Stimulated activated CD4-positive, alpha-beta T cell treated with anti-CD3 and anti-CD28 coated beads, TNF-alpha, amount 100 ng/mL, for 48 hours (primary cell): ENCODE measurements at regions not wholly inside any gene's neighbourhood (a gene's known extent, or its start where the extent isn't known, plus 50 kb on each side); places are given as distances from the start of the nearest gene placed in this dataset.
A peak's percentile ranks its signal among the peaks of the same experiment; 100 is the strongest.

Experiments
- DNase-seq, 3 donors: peaks; one replicate each; pipeline ENCODE4 v3.0.0-alpha.2; 2020; ENCODE audit warnings: low read depth in 3 of 3

- no peak for DNase-seq
These were observed 76.6 kb upstream of the LMO1 start for GRCh38 chr11:8340296-8340695.

DNA sequence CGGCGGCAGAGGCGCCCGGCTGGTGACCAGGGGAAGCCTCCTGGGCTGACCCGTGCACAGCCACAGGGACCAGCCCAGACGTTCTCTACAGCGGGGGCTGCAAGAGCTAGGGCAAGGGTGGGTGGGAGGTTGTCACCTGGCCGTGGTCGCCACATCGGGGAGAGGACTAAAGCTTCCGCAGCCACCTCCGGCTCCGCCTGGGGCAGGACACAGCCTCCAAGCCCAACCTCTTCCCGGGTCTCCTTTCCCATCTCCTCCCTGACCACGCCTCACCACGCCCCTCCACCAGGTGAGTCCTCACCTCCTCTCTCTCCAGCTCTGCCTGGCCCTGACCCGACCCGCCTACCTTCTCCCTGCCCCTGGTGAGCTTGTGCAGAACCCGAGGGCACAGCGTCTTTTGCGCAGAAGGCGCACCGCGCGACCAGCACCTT, 75.9 kb upstream of the LMO1 start:
- no peak for DNase-seq

- peak in 1 of 3 donors; percentile 27 for DNase-seq
These were observed 74.5 kb upstream of the LMO1 start for GRCh38 chr11:8338138-8338537.

GRCh38 chr11:8337130-8337795, 73.6 kb upstream of the LMO1 start:
- DNase-seq: no peak

DNA sequence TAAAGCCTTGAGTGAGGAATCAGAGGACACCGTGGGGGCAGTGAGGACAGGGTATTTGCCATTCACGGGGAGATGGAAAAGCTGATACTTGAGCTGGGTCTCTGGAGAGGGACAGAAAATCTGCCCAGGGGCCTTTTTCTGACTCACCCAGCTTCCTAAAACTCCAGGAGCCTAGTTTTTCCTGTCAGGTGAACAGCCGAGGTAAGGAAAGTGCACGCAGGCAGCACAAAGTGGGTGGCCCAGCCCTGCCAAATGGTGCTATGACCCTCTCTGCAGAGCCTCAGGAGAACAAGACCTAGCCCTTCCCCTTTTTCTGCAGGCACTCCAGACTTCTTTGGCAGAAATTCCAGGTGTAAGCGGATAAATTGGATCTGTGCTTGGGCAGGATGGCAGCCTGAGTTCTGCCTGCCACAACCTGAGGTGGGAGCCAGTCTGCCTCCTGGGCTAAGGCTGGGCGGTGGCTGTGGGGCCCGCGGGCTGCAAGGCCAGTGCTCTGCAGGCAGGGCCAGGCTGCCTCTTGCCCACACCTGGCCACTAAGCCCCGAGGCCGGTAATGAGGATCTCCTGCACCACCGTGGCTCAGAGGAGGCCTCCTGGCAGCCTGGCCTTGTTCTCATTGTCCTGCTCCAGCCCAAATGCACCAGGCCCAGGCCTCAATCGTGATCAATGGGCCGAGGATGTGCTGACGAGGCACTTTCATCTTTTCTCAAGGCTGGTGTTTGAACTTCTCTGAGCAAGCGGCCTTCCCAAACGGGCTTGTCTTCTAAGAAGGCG, 72.9 kb upstream of the LMO1 start:
- no peak for DNase-seq

DNA sequence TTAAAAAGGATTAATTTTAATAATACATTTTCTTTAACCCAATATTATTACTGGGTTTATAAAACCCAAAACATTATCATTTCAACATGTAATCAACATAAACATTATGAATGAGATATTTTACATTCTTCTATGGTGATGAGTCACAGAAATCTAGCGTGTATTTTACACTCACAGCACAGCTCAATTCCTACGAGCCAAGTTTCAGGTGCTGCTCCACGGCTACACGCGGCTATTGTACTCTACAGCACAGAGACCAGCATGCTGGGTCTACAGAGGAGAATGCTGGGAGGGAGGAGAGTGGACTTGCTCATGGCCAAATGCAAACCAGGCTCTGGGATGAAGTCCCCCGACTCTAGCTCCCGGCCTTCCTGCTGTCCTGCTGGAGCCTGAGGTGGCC, 72.0 kb upstream of the LMO1 start:
- no peak for DNase-seq

DNA sequence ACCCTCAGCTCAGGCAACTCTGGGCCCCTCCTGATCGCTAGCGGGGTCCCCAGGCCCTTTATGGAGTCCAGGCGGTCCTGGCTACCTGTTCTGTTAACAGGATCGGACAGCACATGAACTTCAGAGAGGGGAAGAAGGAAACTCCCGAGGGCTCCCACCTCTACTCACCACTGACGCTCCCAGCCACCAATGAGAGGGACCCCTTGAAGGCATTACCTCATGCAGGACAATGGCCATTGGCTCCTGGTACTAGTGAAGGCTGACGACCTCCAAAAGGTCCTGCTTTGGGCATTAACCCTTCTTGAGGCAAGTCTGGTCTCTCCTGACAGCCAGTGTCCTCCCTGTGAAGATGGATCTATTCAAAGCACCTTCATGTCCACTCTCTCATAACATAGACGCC, 71.5 kb upstream of the LMO1 start:
- DNase-seq: no peak

GRCh38 chr11:8333811-8334401, 70.2 kb upstream of the LMO1 start:
- DNase-seq: no peak

DNA sequence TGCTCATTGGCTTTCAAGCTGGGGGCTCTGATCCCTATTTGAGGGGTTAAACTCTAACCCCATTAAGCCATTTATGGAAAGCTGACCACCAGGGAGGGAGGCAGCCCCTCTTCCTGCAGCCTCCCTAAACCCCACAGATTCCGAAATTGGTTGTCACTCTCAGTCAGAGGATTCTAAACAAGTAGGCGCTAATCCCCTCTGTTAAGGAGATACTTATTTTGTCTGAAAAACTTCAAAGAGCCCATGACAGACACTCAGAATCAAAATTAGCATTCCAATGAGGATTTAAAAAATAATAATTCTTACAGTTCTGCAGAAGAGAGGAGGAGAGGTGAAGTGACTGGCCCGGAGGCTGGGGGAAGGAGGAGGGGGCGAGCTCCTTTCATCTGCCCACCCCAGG, 69.7 kb upstream of the LMO1 start:
- DNase-seq: no peak

DNA sequence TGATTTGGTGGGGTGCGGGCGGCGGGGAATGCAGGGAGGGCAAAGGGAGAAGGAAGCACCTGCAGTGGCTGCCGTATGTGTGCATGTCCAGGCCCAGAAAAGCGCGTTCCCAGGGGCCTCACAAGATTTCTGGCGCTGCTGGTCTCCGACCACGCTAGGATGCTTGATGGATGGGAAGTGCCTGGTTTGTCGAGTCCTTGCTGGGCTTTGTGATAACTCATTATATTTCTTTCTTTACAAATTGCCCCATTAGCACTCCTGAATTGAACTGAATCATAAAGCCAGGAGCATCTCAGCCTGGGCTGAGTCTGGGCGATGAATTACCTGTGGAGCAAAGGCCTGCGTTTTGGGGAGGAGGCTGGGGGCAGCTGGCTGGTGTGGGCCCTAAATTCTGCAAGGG, 69.2 kb upstream of the LMO1 start:
- DNase-seq: no peak

DNA sequence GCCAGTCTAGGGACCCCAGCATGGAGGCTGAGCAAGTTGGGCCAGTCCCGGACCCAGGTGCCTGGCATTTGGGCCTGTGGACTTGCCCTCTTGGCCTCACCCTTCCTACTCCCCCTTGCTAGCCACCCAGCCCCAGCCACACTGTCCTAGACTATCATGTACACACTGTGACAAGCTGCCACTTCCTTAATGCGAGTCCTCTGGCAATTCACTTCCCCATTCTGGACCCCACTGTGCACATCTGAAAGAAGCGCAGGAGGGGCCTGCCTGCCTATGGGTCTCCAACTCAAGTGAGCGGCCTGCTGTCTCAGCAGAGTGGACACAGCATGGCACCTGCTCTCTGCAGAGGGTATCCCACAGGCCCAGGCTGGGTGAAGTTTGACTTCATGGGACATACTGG, 68.5 kb upstream of the LMO1 start:
- DNase-seq: no peak

DNA sequence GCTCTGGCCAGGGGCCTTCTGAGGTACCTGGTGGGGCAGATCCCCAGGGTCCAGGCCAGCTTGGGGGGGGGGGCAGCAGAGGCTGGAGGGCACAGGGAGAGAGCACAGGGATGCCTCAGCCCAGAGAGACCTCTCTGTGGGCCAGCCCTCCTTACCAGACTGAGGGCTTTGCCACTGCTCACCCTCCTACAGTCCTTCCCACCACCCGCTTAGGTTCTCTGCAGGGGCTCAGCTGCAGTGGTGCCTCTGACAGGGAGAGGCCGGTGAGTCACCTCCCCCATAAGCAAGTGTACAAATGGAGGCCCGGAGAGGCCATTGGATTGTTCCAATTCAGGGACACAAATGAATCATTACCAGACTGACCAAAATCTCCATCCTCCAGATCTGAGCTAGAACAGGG, 68.1 kb upstream of the LMO1 start:
- no peak for DNase-seq

- no peak for DNase-seq
These were observed 67.2 kb upstream of the LMO1 start for GRCh38 chr11:8330896-8331295.

DNA sequence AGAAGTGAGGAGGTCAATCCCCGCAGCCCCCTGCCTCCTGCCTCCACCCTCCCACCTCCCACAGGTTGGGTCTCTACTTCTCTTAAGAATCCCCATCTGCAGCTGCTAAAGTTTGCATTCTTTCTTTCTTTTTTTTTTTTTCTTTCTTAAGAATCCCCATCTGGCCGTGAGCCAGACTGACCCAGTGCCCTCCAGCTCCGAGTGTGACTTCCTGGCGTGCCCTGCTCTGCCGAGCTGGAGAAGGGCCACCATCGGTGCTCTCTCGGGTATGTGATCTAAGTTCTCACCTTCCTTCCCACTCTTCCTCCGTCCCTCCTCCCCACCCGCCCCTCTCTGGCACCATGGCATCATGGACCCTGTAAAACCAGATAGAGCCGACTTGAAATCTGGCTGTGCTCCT, 66.7 kb upstream of the LMO1 start:
- no peak for DNase-seq

GRCh38 chr11:8329847-8330361, 66.2 kb upstream of the LMO1 start:
- no peak for DNase-seq

GRCh38 chr11:8329336-8329735, 65.7 kb upstream of the LMO1 start:
- no peak for DNase-seq

DNA sequence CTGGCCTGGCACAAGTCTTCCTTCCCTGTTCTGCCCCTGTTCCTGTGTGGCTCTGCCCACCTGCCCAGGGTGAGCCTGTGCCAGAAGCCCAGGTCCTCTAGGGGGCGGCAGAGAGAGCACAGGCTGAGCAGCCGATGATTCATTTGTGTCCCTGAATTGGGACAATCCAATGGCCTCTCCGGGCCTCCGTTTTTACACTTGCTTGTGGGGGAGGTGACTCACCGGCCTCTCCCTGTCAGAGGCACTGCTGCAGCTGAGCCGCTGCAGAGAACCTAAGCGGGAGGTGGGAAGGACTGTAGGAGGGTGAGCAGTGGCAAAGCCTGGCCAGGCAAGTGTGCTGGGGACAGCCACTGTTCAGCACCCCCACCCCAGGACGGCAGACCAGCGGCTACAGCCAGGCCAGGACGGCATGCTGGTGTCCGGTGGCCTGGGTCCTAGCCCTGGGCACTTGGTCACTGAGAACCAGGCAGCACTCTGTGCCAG, 65.2 kb upstream of the LMO1 start:
- peak; percentile 57 to 78 (median 75) for DNase-seq

GRCh38 chr11:8328231-8328794, 64.6 kb upstream of the LMO1 start:
- DNase-seq: no peak

DNA sequence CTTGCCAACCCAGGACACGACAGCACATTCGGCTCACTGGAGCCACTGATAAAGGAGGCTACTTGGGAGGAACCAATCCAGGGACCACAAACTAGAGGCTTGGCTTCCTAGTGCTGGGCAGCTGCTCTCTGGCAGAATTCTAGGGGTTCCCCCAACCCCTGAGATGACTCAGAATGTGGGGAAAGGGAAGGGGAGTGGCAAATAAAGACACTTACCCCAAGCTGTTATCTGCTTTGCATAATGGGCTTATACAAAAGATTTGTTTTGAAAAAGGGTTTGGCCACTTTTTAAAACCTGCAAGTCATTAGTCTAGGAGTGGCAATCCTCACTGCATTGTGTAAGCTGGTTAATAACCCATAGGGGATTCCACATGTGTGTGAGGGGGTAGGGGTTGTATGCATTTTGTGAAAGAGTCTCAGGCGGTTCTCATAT, 64.1 kb upstream of the LMO1 start:
- no peak for DNase-seq

GRCh38 chr11:8326337-8326736, 62.7 kb upstream of the LMO1 start:
- no peak for DNase-seq

- DNase-seq: no peak
These were observed 62.1 kb upstream of the LMO1 start for GRCh38 chr11:8325591-8326304.
